Panc1 (cell line): ENCODE measurements at regions not wholly inside any gene's neighbourhood (a gene's known extent, or its start where the extent isn't known, plus 50 kb on each side); places are given as distances from the start of the nearest gene placed in this dataset.

ENCODE experiments used
- ATAC-seq: fragments of 200-7000 bp; cut with Tn5 transposase; 2 replicates; pipeline ENCODE4 v1.9.1; 2020; ENCODE audit warnings: mild to moderate bottlenecking, moderate library complexity
- BruUV-seq: library from RNA; stranded (reverse); fragments of 400-500 nt; replicated peaks from 2 replicates; lab custom pipeline; 2021; lab: Mats Ljungman, UMichigan
- CTCF ChIA-PET: fragments of 300-600 bp; sonication (Branson Sonifier 250); formaldehyde crosslinking; loops from one replicate; lab custom pipeline; 2022; ENCODE audit warnings: antibody characterized with exemption; lab: Charles Lee
- POLR2A ChIA-PET: fragments of 300-600 bp; sonication (Branson Sonifier 250); formaldehyde crosslinking; loops from one replicate; lab custom pipeline; 2022; ENCODE audit warnings: antibody characterized with exemption; lab: Charles Lee
- DNase-seq: peaks from one replicate; pipeline ENCODE4 v3.0.0-alpha.2; 2010; ENCODE audit warnings: low read depth, low spot score
- H3K27ac ChIP-seq: 2 replicates; pipeline ENCODE4 v1.5.1; 2011; ENCODE audit warnings: mild to moderate bottlenecking, low read length, inconsistent platforms
- H3K27me3 ChIP-seq: fragments of 200-500 bp; sonication (Bioruptor generic); 2 replicates; pipeline ENCODE4 v1.6.0; 2014; ENCODE audit warnings: low read length, inconsistent platforms; ENCODE audit not compliant: control insufficient read depth, insufficient read depth
- H3K36me3 ChIP-seq: fragments of 200-500 bp; sonication (Bioruptor generic); 2 replicates; pipeline ENCODE4 v1.5.1; 2014; ENCODE audit warnings: inconsistent platforms, mild to moderate bottlenecking, low read length, moderate library complexity; ENCODE audit not compliant: control insufficient read depth, insufficient read depth
- H3K4me1 ChIP-seq: 2 replicates; pipeline ENCODE4 v1.5.1; 2011; ENCODE audit warnings: inconsistent platforms, mild to moderate bottlenecking, low read length, moderate library complexity; ENCODE audit not compliant: control insufficient read depth, insufficient read depth
- H3K4me3 ChIP-seq, 2 experiments: 2 replicates each; pipeline ENCODE4 v1.5.1; 2011 to 2012; ENCODE audit warnings: low read depth in 2 of 2, low read length in 2 of 2, mild to moderate bottlenecking in 2 of 2, inconsistent platforms in 1 of 2, moderate library complexity in 1 of 2
- H3K9me3 ChIP-seq: fragments of 200-500 bp; sonication (Bioruptor generic); 2 replicates; pipeline ENCODE4 v1.5.1; 2014; ENCODE audit warnings: low read depth, mild to moderate bottlenecking, inconsistent platforms, low read length, moderate library complexity; ENCODE audit not compliant: control insufficient read depth, insufficient read depth
- CTCF ChIP-seq: fragments of 450-650 bp; IDR thresholded peaks from 2 replicates; pipeline ENCODE4 v1.5.1; 2017; ENCODE audit warnings: mild to moderate bottlenecking
- POLR2AphosphoS5 ChIP-seq: IDR thresholded peaks from 2 replicates; pipeline ENCODE4 v1.6.1; 2012; ENCODE audit warnings: mild to moderate bottlenecking, low read depth, low read length, moderate library complexity
- REST ChIP-seq, 2 experiments: IDR thresholded peaks; 2 replicates each; pipeline ENCODE4 v1.6.1; 2011 to 2012; ENCODE audit warnings: low read depth in 2 of 2, control low read depth in 1 of 2, low read length in 1 of 2, mild to moderate bottlenecking in 1 of 2, moderate library complexity in 1 of 2; ENCODE audit not compliant: insufficient read depth in 1 of 2
- SIN3A ChIP-seq: IDR thresholded peaks from 2 replicates; pipeline ENCODE4 v1.6.1; 2012; ENCODE audit warnings: low read depth, mild to moderate bottlenecking, low read length, moderate library complexity, borderline replicate concordance; ENCODE audit not compliant: insufficient read depth
- TCF7L2 ChIP-seq: IDR thresholded peaks from 2 replicates; pipeline ENCODE4 v1.6.1; 2011; ENCODE audit warnings: mild to moderate bottlenecking, low read depth, low read length, inconsistent platforms
- in situ Hi-C: cut with HindIII; loops from 2 replicates; pipeline ENCODE4 v1.10.0; 2016; ENCODE audit warnings: low sequenced_read_pairs, low pct_unique_long_range_greater_than_20kb
- intact Hi-C: fragments of 100-400 bp; cut with micrococcal nuclease; formaldehyde crosslinking; loops from one replicate; pipeline ENCODE4 v1.10.0; 2022; ENCODE audit not compliant: unreplicated experiment

- H3K36me3 ChIP-seq, result no peaks in the 10 kb centered on the region
- H3K4me3 ChIP-seq, result no peak overlapping the region
- ChIA-PET POLR2A (no interaction called here), CTCF (no interaction called here)
- in situ Hi-C loops (no loop called here), intact Hi-C loops (no loop called here)
- DNase-seq (no peak), ATAC-seq (no peak)
- TF ChIP-seq CTCF (no peak), TCF7L2 (no peak), REST (IDR thresholded peaks at IDR 0.05; ENCODE audit: insufficient read depth in 1 of 2, low read depth in 2 of 2, low read length in 1 of 2) (no peak), SIN3A (no peak), POLR2AphosphoS5 (no peak)
- BruUV-seq, result no TSS peak
- H3K27ac ChIP-seq, result no peak overlapping the region
- H3K9me3 ChIP-seq, result no peaks in the 10 kb centered on the region
- H3K4me1 ChIP-seq, result no peaks in the 10 kb centered on the region
- no peaks in the 10 kb centered on the region; the same call in 1 of the 2 replicates for H3K27me3 ChIP-seq
Measured at GRCh38 chr20:59463541-59463940, 140.8 kb upstream of the PHACTR3 start.

GRCh38 chr20:59466107-59466815 lies 138.1 kb upstream of the PHACTR3 start:
- in situ Hi-C loops, result no loop called here
- intact Hi-C loops, result no loop called here
- H3K9me3 ChIP-seq, result no peaks in the 10 kb centered on the region
- no peaks in the 10 kb centered on the region for H3K36me3 ChIP-seq
- POLR2A ChIA-PET, result no interaction called here
- DNase-seq, result no peak
- no peak overlapping the region for H3K27ac ChIP-seq
- no TSS peak for BruUV-seq
- ATAC-seq, result no peak
- CTCF ChIA-PET, result no interaction called here
- H3K4me1 ChIP-seq, result no peaks in the 10 kb centered on the region
- H3K27me3 ChIP-seq, result no peaks in the 10 kb centered on the region
- no peak overlapping the region for H3K4me3 ChIP-seq
- TF ChIP-seq CTCF (no peak), SIN3A (no peak), REST (IDR thresholded peaks at IDR 0.05; ENCODE audit: insufficient read depth in 1 of 2, low read depth in 2 of 2, low read length in 1 of 2) (no peak), POLR2AphosphoS5 (no peak), TCF7L2 (no peak)
